ENCODE measurements at regions not wholly inside any gene's neighbourhood (a gene's known extent, or its start where the extent isn't known, plus 50 kb on each side); places are given as distances from the start of the nearest gene placed in this dataset.
A peak's percentile ranks its signal among the peaks of the same experiment; 100 is the strongest.

DNA sequence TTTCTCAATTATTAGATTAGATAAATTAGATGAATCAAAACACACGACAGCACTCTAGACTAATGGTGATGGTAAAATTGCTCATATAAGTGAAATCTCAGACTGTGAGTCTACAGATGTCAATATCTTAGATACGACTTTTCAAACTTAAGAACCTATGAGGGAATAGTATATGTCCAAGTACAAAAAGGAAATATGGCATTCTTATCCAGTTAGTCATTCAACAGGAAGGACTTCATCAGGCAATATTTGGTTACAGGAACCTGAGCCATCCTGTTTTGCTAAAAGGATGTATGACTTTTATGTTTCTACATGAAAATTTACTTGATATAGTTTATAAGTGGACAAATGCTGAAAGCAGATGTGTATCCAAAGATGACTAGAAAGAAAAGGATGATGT lies 107.0 kb downstream of the CT47B1 start:
- no peaks in the 10 kb centered on the region for H3K9me3 ChIP-seq (ENCODE audit: low read depth)
- TF ChIP-seq, protein P1, sequence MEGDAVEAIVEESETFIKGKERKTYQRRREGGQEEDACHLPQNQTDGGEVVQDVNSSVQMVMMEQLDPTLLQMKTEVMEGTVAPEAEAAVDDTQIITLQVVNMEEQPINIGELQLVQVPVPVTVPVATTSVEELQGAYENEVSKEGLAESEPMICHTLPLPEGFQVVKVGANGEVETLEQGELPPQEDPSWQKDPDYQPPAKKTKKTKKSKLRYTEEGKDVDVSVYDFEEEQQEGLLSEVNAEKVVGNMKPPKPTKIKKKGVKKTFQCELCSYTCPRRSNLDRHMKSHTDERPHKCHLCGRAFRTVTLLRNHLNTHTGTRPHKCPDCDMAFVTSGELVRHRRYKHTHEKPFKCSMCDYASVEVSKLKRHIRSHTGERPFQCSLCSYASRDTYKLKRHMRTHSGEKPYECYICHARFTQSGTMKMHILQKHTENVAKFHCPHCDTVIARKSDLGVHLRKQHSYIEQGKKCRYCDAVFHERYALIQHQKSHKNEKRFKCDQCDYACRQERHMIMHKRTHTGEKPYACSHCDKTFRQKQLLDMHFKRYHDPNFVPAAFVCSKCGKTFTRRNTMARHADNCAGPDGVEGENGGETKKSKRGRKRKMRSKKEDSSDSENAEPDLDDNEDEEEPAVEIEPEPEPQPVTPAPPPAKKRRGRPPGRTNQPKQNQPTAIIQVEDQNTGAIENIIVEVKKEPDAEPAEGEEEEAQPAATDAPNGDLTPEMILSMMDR (IDR thresholded peaks at IDR 0.05; ENCODE audit: low read depth, low read length): no peak
- no peaks in the 10 kb centered on the region for H3K4me1 ChIP-seq (ENCODE audit: low read depth)
- no peaks in the 10 kb centered on the region for H3K27me3 ChIP-seq
- no peak overlapping the region for H3K27ac ChIP-seq
- no peaks in the 10 kb centered on the region for H3K36me3 ChIP-seq
- DNase-seq (ENCODE audit: low read depth in 1 of 2, low spot score in 1 of 2): peak in 1 of 2 donors; percentile 52
- H3K4me3 ChIP-seq: no peak overlapping the region

GRCh38 chrX:120768254-120768653 lies 107.4 kb downstream of the CT47B1 start:
- H3K4me3 ChIP-seq: no peak overlapping the region
- TF ChIP-seq, protein P1 (IDR thresholded peaks at IDR 0.05; ENCODE audit: low read depth, low read length): no peak
- H3K9me3 ChIP-seq (ENCODE audit: low read depth): no peaks in the 10 kb centered on the region
- no peak for DNase-seq (ENCODE audit: low read depth in 1 of 2, low spot score in 1 of 2)
- no peak overlapping the region for H3K27ac ChIP-seq
- H3K4me1 ChIP-seq (ENCODE audit: low read depth): no peaks in the 10 kb centered on the region
- no peaks in the 10 kb centered on the region for H3K27me3 ChIP-seq
- no peaks in the 10 kb centered on the region for H3K36me3 ChIP-seq

GRCh38 chrX:120763269-120763668 lies 112.4 kb downstream of the CT47B1 start:
- no peaks in the 10 kb centered on the region for H3K4me1 ChIP-seq (ENCODE audit: low read depth)
- TF ChIP-seq, protein P1 (IDR thresholded peaks at IDR 0.05; ENCODE audit: low read depth, low read length): no peak
- H3K27ac ChIP-seq: no peak overlapping the region
- H3K27me3 ChIP-seq: no peaks in the 10 kb centered on the region
- H3K36me3 ChIP-seq: no peaks in the 10 kb centered on the region
- H3K9me3 ChIP-seq (ENCODE audit: low read depth): no peaks in the 10 kb centered on the region
- H3K4me3 ChIP-seq: no peak overlapping the region
- no peak for DNase-seq (ENCODE audit: low read depth in 1 of 2, low spot score in 1 of 2)

DNA sequence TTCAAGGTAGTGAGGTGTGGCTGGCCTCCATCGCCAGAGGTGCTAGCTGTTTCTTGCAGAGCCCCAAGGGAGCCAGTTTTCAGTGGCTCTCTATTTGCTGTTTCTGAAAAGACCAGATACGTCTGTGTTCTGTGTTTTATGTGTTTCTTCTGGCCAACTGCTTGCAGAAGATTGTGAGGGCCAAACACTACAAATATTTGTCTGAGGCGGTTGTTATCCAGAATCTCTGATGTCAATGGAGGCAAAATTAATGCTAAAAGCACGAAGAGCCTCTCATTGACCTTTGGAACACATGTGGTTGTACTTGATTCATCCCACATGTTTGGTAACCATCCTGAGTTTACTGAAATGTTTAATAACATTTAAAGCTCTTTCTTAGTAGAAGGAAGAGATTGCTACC lies 113.9 kb downstream of the CT47B1 start:
- TF ChIP-seq, protein P1 (IDR thresholded peaks at IDR 0.05; ENCODE audit: low read depth, low read length): no peak
- H3K4me3 ChIP-seq: no peak overlapping the region
- peak in 1 of 2 donors; percentile 71 for DNase-seq (ENCODE audit: low read depth in 1 of 2, low spot score in 1 of 2)
- H3K27me3 ChIP-seq: no peaks in the 10 kb centered on the region
- no peaks in the 10 kb centered on the region for H3K9me3 ChIP-seq (ENCODE audit: low read depth)
- H3K4me1 ChIP-seq (ENCODE audit: low read depth): no peaks in the 10 kb centered on the region
- no peaks in the 10 kb centered on the region for H3K36me3 ChIP-seq
- no peak overlapping the region for H3K27ac ChIP-seq

DNA sequence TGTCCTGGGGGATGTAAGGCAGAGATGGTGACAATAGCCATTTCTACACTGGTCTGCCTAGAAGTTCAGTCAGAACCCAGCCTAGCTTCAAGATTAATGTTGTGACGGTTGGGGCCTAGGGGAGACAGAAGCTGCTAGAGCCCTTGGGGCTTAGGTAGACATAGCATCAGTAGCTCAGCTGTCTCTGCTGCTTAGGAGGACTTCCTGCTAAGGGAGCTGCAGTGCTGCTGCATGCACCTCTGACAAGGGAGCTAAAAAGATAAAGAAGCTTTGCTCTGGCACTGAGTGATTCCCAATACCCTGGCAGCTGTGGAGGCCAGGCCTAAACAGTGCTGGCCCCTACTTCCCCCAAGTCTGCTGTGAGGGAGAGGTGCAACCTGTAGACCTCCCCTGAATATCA lies 116.0 kb downstream of the CT47B1 start:
- TF ChIP-seq, protein P1 (IDR thresholded peaks at IDR 0.05; ENCODE audit: low read depth, low read length): no peak
- Histone ChIP-seq H3K27me3 (no peaks in the 10 kb centered on the region), H3K27ac (no peak overlapping the region), H3K36me3 (no peaks in the 10 kb centered on the region), H3K4me1 (ENCODE audit: low read depth) (no peaks in the 10 kb centered on the region), H3K4me3 (no peak overlapping the region), H3K9me3 (ENCODE audit: low read depth) (no peaks in the 10 kb centered on the region)
- no peak for DNase-seq (ENCODE audit: low read depth in 1 of 2, low spot score in 1 of 2)
